HCT116 (cell line): ENCODE measurements at regions not wholly inside any gene's neighbourhood (a gene's known extent, or its start where the extent isn't known, plus 50 kb on each side); places are given as distances from the start of the nearest gene placed in this dataset.

Source experiments
- ATAC-seq: fragments of 200-7000 bp; cut with Tn5 transposase; 2 replicates; pipeline ENCODE4 v1.9.1; 2020; ENCODE audit warnings: mild to moderate bottlenecking, moderate library complexity
- BruUV-seq: library from RNA; stranded (reverse); fragments of 400-500 nt; replicated peaks from 2 replicates; lab custom pipeline; 2021; lab: Mats Ljungman, UMichigan
- CTCF ChIA-PET: fragments of 300-600 bp; sonication (Branson Sonifier 250); formaldehyde crosslinking; loops from one replicate; lab custom pipeline; 2021; ENCODE audit warnings: antibody characterized with exemption; lab: Charles Lee
- POLR2A ChIA-PET: fragments of 300-600, 350-600 bp; sonication (Branson Sonifier 250); formaldehyde crosslinking; loops from one replicate; lab custom pipeline; 2021; ENCODE audit warnings: antibody characterized with exemption; lab: Charles Lee
- RAD21 ChIA-PET, 2 experiments: fragments of 300-600 bp; sonication (Branson Sonifier 250); formaldehyde crosslinking; loops; one replicate each; lab custom pipeline; 2023; ENCODE audit warnings: low total read pairs in 2 of 2; ENCODE audit not compliant: uncharacterized antibody in 2 of 2, unreplicated experiment in 2 of 2, low non-redundant PET in 1 of 2; lab: Charles Lee
- DNase-seq: peaks from one replicate; pipeline ENCODE4 v3.0.0-alpha.2; 2010; ENCODE audit warnings: low read depth, low spot score
- H2AFZ ChIP-seq: fragments of 200-600 bp; shearing (Covaris generic), sonication (generic); 2 replicates; pipeline ENCODE4 v1.6.1; 2017; ENCODE audit warnings: low read depth, mixed run types, mixed read lengths, antibody characterized with exemption, low read length; ENCODE audit not compliant: poor library complexity, severe bottlenecking
- H3K27ac ChIP-seq: 2 replicates; pipeline ENCODE4 v1.5.1; 2012; ENCODE audit warnings: low read depth, low read length
- H3K27me3 ChIP-seq: fragments of 200-600 bp; sonication (generic); 2 replicates; pipeline ENCODE4 v1.6.1; 2016; ENCODE audit warnings: mixed run types, low read length, mixed read lengths; ENCODE audit not compliant: insufficient read depth
- H3K36me3 ChIP-seq, 2 experiments: fragments of 200-500 bp in 1 of 2; fragments of 200-600 bp in 1 of 2; sonication (Bioruptor generic) in 1 of 2; sonication (generic) in 1 of 2; 2 replicates each; pipeline versions ENCODE4 v1.5.1 to v1.6.1; 2014 to 2016; ENCODE audit warnings: low read length in 2 of 2, inconsistent platforms in 1 of 2, mixed read lengths in 1 of 2, mixed run types in 1 of 2; ENCODE audit not compliant: insufficient read depth in 2 of 2, control insufficient read depth in 1 of 2
- H3K4me1 ChIP-seq, 2 experiments: fragments of 200-600 bp in 1 of 2; sonication (generic) in 1 of 2; 2 replicates each; pipeline versions ENCODE4 v1.5.1 to v1.6.1; 2012 to 2017; ENCODE audit warnings: low read length in 2 of 2, inconsistent platforms in 1 of 2, mild to moderate bottlenecking in 1 of 2, mixed read lengths in 1 of 2, mixed run types in 1 of 2, moderate library complexity in 1 of 2; ENCODE audit not compliant: insufficient read depth in 2 of 2, control insufficient read depth in 1 of 2
- H3K4me2 ChIP-seq: fragments of 200-600 bp; sonication (generic); 2 replicates; pipeline ENCODE4 v1.6.1; 2017; ENCODE audit warnings: mixed run types, low read length, mixed read lengths
- H3K4me3 ChIP-seq, 2 experiments: fragments of 200-600 bp in 1 of 2; sonication (generic) in 1 of 2; replicated peaks in 1 of 2; 2 replicates each; pipeline ENCODE4 v1.5.1; 2011 to 2016; ENCODE audit warnings: low read length in 2 of 2, control low read depth in 1 of 2, low read depth in 1 of 2, mild to moderate bottlenecking in 1 of 2, mixed read lengths in 1 of 2, mixed run types in 1 of 2
- H3K79me2 ChIP-seq: fragments of 200-600 bp; sonication (generic); 2 replicates; pipeline ENCODE4 v1.6.1; 2017; ENCODE audit warnings: mild to moderate bottlenecking, mixed run types, low read length, moderate library complexity, mixed read lengths; ENCODE audit not compliant: insufficient read depth
- H3K9ac ChIP-seq: fragments of 200-600 bp; sonication (generic); 2 replicates; pipeline ENCODE4 v1.6.1; 2016; ENCODE audit warnings: low read length, mixed read lengths
- H3K9me2 ChIP-seq: fragments of 200-600 bp; sonication (generic), shearing (Covaris generic); 2 replicates; pipeline ENCODE4 v1.6.1; 2017; ENCODE audit warnings: mixed run types, mild to moderate bottlenecking, moderate library complexity; ENCODE audit not compliant: insufficient read depth
- H3K9me3 ChIP-seq, 2 experiments: fragments of 200-500 bp in 1 of 2; fragments of 200-600 bp in 1 of 2; sonication (Bioruptor generic) in 1 of 2; sonication (generic) in 1 of 2; 2 replicates each; pipeline ENCODE4 v1.6.1; 2014 to 2017; ENCODE audit warnings: low read length in 2 of 2, mixed read lengths in 2 of 2, inconsistent platforms in 1 of 2, low read depth in 1 of 2, mild to moderate bottlenecking in 1 of 2, mixed run types in 1 of 2, moderate library complexity in 1 of 2; ENCODE audit not compliant: control insufficient read depth in 1 of 2, insufficient read depth in 1 of 2
- H4K20me1 ChIP-seq: fragments of 200-600 bp; sonication (generic), shearing (Covaris generic); 2 replicates; pipeline ENCODE4 v1.6.1; 2017; ENCODE audit warnings: mixed run types, mild to moderate bottlenecking, moderate library complexity; ENCODE audit not compliant: insufficient read depth
- CEBPB ChIP-seq: IDR thresholded peaks from 2 replicates; pipeline ENCODE4 v1.6.1; 2012; ENCODE audit warnings: low read depth
- CTCF ChIP-seq, 3 experiments: fragments of 200-600 bp in 1 of 3; sonication (generic) in 1 of 3; IDR thresholded peaks in 2 of 3; conservative IDR thresholded peaks in 1 of 3; 2 replicates each; pipeline ENCODE4 v1.5.1; 2012 to 2017; ENCODE audit warnings: low read depth in 2 of 3, low read length in 2 of 3, antibody characterized with exemption in 1 of 3, borderline replicate concordance in 1 of 3, control low read depth in 1 of 3, mild to moderate bottlenecking in 1 of 3, mixed read lengths in 1 of 3, mixed run types in 1 of 3, moderate library complexity in 1 of 3; ENCODE audit not compliant: insufficient read depth in 1 of 3
- EGR1 ChIP-seq: IDR thresholded peaks from 2 replicates; pipeline ENCODE4 v1.6.1; 2012; ENCODE audit warnings: low read depth
- ELF1 ChIP-seq: IDR thresholded peaks from 2 replicates; pipeline ENCODE4 v1.6.1; 2012; ENCODE audit warnings: low read depth, borderline replicate concordance
- EZH2 ChIP-seq: fragments of 200-600 bp; sonication (generic); IDR thresholded peaks from 2 replicates; pipeline ENCODE4 v1.6.1; 2017; ENCODE audit warnings: antibody characterized with exemption, mixed run types
- EZH2phosphoT487 ChIP-seq: fragments of 200-600 bp; IDR thresholded peaks from 2 replicates; pipeline ENCODE4 v1.6.1; 2018; ENCODE audit warnings: antibody characterized with exemption, borderline replicate concordance
- FOSL1 ChIP-seq: IDR thresholded peaks from 2 replicates; pipeline ENCODE4 v1.6.1; 2012; ENCODE audit warnings: low read depth
- JUND ChIP-seq: IDR thresholded peaks from 2 replicates; pipeline ENCODE4 v1.6.1; 2012
- POLR2A ChIP-seq: IDR thresholded peaks from 2 replicates; pipeline ENCODE4 v1.7.0; 2011; ENCODE audit warnings: borderline replicate concordance; ENCODE audit not compliant: insufficient read depth, insufficient read length; ENCODE audit errors: extremely low read depth
- POLR2AphosphoS5 ChIP-seq: IDR thresholded peaks from 2 replicates; pipeline ENCODE4 v1.6.1; 2011; ENCODE audit warnings: mild to moderate bottlenecking, low read depth, low read length, moderate library complexity
- REST ChIP-seq: IDR thresholded peaks from 2 replicates; pipeline ENCODE4 v1.6.1; 2012; ENCODE audit warnings: low read depth
- SIN3A ChIP-seq: IDR thresholded peaks from 2 replicates; pipeline ENCODE4 v1.6.1; 2012; ENCODE audit warnings: low read depth
- SP1 ChIP-seq: IDR thresholded peaks from 2 replicates; pipeline ENCODE4 v1.6.1; 2012; ENCODE audit warnings: low read depth
- SRF ChIP-seq: IDR thresholded peaks from 2 replicates; pipeline ENCODE4 v1.6.1; 2012; ENCODE audit warnings: low read depth
- YY1 ChIP-seq: IDR thresholded peaks from 2 replicates; pipeline ENCODE4 v1.6.1; 2011; ENCODE audit warnings: low read length, low read depth, moderate library complexity, mild to moderate bottlenecking; ENCODE audit not compliant: insufficient replicate concordance; ENCODE audit errors: extremely low read depth
- ZBTB33 ChIP-seq: IDR thresholded peaks from 2 replicates; pipeline ENCODE4 v1.6.1; 2011; ENCODE audit warnings: mild to moderate bottlenecking, low read length, moderate library complexity; ENCODE audit not compliant: insufficient replicate concordance; ENCODE audit errors: extremely low read depth
- ZNF274 ChIP-seq: fragments of 200-500 bp; sonication (Bioruptor generic); IDR thresholded peaks from 2 replicates; pipeline ENCODE4 v1.6.1; 2014; ENCODE audit warnings: mild to moderate bottlenecking, low read depth, low read length, inconsistent platforms
- intact Hi-C: fragments of 100-400 bp; cut with micrococcal nuclease; formaldehyde crosslinking; loops from 2 replicates; pipeline ENCODE4 v1.10.0; 2022
- TF ChIP-seq, protein P1 (sequence below): IDR thresholded peaks from 2 replicates; pipeline ENCODE4 v1.6.1; 2012

DNA sequence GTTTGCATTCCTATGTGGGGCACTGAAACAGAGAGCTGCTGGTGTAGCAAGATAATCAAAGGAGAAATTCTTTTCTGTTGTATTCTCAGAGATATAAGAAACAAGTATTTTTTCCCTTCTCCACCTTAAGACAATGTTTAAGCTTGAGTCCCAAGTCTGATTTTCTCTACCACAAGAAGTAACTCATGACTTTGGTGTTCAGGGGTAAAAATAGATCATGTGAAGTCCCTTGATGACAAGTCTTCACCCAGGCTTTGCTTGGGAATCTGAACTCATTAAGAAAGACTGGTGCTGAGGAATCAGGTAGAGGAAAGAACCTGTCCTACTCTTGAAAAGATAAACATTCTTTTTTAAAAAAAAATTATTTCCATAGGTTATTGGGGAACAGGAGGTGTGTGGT lies 205.6 kb downstream of the ALDH8A1 start:
- Histone ChIP-seq H3K9me3 (no peaks in the 10 kb centered on the region), H3K4me1 (peaks cover 0 to 7% of the 10 kb centered on the region in 2 experiments; a peak in 1 of 4 replicates), H3K27me3 (no peaks in the 10 kb centered on the region), H3K27ac (no peak overlapping the region), H4K20me1 (no peaks in the 10 kb centered on the region), H3K79me2 (no peaks in the 10 kb centered on the region), H3K4me3 (no peak overlapping the region), H3K9me2 (no peaks in the 10 kb centered on the region), H3K36me3 (no peaks in the 10 kb centered on the region), H3K4me2 (no peak overlapping the region), H3K9ac (no peak overlapping the region), H2AFZ (no peak overlapping the region)
- no peak for DNase-seq
- ATAC-seq, result no peak
- no peak for TF ChIP-seq POLR2AphosphoS5
- no peak for TF ChIP-seq SRF
- TF ChIP-seq POLR2A, result no peak
- TF ChIP-seq JUND, result no peak
- no peak for TF ChIP-seq ZBTB33
- no peak for TF ChIP-seq EZH2
- no peak for TF ChIP-seq YY1
- no peak for TF ChIP-seq ZNF274
- TF ChIP-seq EZH2phosphoT487, result no peak
- TF ChIP-seq FOSL1, result no peak
- TF ChIP-seq ELF1, result no peak
- no peak for TF ChIP-seq CEBPB
- TF ChIP-seq, protein P1, sequence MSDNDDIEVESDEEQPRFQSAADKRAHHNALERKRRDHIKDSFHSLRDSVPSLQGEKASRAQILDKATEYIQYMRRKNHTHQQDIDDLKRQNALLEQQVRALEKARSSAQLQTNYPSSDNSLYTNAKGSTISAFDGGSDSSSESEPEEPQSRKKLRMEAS, result no peak
- TF ChIP-seq SIN3A, result no peak
- TF ChIP-seq CTCF (IDR thresholded peaks at IDR 0.05 in 2 of 3, conservative IDR thresholded peaks at IDR 0.05 in 1 of 3; ENCODE audit: borderline replicate concordance in 1 of 3, insufficient read depth in 1 of 3, low read depth in 2 of 3, low read length in 2 of 3), result no peak
- TF ChIP-seq REST, result no peak
- no peak for TF ChIP-seq EGR1
- TF ChIP-seq SP1, result no peak
- no TSS peak for BruUV-seq
- intact Hi-C loops, result no loop called here
- POLR2A ChIA-PET, result no interaction called here
- RAD21 ChIA-PET, result no interaction called here
- CTCF ChIA-PET, result no interaction called here
